GM18498 (cell line): ENCODE measurements at regions not wholly inside any gene's neighbourhood (a gene's known extent, or its start where the extent isn't known, plus 50 kb on each side); places are given as distances from the start of the nearest gene placed in this dataset.

Experiments
- ATAC-seq: cut with Tn5 transposase; IDR thresholded peaks from one replicate; pipeline ENCODE4 v1.9.1; 2021; ENCODE audit warnings: mild to moderate bottlenecking, moderate library complexity; ENCODE audit not compliant: unreplicated experiment

DNA sequence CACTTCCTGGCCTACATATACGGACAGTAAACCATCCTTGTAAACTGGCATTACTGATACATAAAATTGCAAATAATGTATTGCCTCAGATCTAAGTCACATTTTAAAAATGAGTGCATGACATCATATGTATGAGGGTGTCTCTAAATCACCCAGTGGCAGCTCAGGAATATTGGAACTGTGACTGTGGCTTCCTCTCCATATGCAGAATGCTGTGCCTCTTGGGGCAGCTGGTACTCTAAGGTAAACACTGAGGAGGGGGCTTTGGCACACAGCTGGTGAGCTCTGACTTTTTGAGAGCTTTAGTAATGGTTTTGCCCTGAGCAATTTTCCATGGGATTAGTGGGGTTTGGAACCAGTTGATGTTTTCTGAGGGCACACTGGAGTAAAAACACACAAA is 263.7 kb downstream of the BMP4 start:
- ATAC-seq, result no peak

DNA sequence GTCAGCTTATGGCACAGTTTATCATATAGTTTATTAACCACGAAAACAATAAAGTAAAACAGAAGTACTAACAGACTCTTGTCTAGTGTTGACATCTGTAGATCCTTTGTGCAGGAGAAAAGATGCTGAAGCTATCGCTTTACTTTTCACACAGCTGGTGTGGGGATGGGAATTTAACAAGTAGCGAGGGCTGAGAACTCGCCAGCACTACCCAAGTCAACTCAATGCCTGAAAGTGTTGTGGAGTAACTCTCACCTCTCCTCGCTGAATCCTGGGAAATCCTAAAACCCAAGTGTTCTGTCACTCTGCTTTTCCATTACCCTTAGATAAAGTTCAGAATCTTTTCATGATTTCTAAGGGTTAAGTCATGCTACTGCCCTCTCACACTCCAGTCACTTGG is 264.2 kb downstream of the BMP4 start:
- ATAC-seq, result no peak

DNA sequence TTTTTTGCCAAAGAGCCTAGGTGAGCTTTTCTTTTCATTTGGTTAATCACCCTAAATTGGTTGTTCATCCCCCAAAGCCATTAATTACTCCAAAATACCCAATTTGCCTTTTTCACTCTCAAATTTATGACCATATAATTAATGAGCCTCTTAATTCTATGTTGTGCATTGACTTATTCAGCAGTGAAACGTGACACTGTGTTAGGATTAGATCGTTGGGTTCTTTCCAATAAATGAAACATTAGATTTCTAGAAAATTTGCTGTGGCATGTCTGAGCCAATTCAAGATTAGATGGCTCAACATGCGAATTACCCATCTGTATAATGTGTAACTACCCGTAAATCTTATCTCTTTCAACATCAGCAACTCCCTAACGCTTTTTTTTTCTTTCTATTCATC is 273.4 kb downstream of the BMP4 start:
- ATAC-seq, result no peak

GRCh38 chr14:53672526-53672925 is 284.1 kb downstream of the BMP4 start:
- ATAC-seq, result no peak

DNA sequence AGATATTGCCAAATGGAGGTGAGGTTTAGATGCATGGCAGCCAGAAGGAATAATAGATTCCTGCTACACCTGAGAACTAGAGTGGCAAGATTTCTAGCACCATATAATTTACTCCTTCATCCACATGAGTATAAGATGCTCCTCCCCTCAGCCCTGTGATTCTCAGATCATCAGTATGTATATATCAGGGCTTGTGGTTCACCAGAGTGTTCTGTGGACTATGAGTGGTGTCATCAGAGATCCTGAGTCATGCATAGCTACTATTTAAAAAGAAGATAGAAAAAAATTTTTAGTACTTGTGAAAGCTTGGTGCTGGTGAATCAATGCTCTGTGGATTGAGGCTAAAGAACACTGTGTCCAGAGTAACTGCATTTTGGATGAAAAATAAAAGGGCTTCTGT is 285.9 kb downstream of the BMP4 start:
- ATAC-seq, result no peak

GRCh38 chr14:53668897-53669296 is 287.7 kb downstream of the BMP4 start:
- no peak for ATAC-seq

DNA sequence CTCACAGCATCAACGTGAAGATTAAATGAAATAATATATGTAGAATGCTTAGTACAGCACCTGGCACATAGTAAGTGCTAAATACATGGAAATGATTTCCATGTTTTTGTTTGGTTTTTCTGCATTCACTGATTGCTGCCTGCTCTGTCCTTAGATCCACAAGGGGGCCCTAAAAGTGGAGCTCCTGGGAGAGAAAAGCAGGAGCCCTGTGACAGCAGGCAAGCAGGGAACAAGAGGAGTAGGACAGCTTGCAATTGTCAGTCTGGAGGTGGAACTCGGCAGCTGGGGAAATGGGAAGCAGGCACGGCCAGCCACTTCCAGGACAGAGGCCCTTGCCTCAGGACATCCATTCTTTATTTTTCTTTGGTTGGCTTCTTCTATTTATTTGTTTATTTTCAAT is 292.9 kb downstream of the BMP4 start:
- ATAC-seq, result no peak

DNA sequence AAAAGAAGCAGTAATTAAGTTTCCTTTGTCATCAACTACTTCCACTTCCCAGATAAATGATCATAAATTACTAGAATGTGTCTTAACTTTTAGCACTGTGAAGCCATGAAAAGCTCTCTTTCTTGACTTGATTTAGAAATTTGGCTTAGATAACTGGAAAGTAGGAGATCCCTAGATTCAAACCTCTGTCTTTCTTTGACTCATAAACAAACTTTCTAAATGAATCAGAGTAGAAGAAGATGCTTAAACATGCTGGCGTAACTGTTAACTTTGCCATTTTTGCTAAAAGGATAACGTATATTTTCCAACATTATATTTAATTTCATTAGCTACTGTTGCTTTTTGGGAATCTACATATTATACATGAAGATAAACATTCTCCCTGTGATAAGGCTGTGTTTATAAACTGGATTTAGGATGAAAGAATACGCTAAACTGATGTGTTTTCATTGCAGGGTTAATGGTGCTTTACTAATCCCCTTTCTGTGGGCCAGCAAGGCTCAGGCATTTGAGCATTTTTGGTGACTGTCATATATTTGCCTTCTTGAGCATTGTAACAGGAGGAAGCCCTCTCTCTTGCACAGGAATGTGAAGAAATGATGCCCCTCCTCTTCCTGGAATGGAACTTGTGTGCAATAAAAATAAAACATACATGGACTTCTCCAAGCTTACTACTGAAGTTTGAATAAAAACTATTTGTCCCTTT is 301.4 kb downstream of the BMP4 start:
- no peak for ATAC-seq

GRCh38 chr14:53652068-53652467 is 304.6 kb downstream of the BMP4 start:
- ATAC-seq, result no peak

- no peak for ATAC-seq
Observed at GRCh38 chr14:53651096-53651740, 305.4 kb downstream of the BMP4 start.

- no peak for ATAC-seq
Observed at GRCh38 chr14:53646925-53647324, 309.7 kb downstream of the BMP4 start.

- ATAC-seq, result no peak
Observed at GRCh38 chr14:53640695-53641094, 315.9 kb downstream of the BMP4 start.

DNA sequence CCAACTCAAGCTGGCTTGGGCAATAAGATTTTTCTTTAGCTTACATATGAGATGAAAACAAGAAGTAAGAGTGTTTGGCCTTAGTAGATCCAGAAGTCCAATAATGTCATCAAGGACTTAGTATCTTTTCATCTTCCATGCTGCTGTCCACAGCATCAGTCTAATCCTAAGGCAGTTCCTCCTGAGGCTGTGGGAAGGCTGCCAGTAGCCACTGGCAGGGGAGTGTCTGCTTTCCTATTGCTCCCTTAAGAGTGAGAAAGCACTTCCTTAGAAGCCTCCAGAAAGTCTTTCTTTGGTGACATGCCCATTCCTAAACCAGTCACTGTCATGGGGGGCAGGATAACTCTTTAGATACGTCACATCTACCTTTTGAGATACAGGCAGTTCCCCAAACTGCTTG is 317.7 kb downstream of the BMP4 start:
- no peak for ATAC-seq

GRCh38 chr14:53634793-53635192 is 321.8 kb downstream of the BMP4 start:
- no peak for ATAC-seq

GRCh38 chr14:53630336-53630735 is 326.3 kb downstream of the BMP4 start:
- no peak for ATAC-seq

- no peak for ATAC-seq
Observed at GRCh38 chr14:53628732-53629430, 327.7 kb downstream of the BMP4 start.

DNA sequence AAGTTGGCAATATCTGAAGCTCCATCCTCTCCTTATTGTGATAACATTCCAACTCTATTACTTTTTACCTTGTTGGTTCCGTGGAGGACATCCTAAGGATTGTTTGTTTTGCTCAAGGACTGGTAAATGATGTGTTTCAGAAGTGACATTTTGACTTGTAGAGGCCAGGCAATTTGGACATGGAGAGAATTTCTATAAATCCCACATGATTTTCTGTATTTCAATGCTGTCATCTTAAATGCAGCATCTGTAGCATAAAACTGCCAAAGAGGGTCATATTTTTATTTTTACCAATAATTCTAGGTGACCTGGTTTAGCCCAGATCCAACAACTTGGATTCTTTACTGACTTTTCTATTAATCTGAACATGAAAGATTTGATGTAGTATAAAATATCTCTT is 328.4 kb downstream of the BMP4 start:
- no peak for ATAC-seq

DNA sequence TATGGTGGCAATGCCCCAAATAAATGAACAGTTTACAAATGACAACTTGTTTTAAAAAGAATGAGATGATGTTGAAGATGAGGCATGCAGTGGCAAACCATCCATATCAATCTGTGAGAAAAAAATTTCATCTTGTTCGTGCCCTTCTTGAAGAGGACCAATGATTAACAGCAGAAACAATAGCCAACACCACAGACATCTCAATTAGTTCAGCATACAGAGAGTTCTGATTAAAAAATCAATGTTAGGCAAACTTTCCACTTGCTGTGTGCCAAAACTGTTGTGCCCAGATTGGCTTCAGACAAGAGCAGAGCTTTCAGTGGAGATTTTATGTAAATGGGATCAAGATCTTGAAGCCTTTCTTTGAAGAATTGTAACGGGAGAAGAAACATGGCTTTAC is 329.9 kb downstream of the BMP4 start:
- ATAC-seq, result no peak

GRCh38 chr14:53622447-53622846 is 334.2 kb downstream of the BMP4 start:
- ATAC-seq, result no peak

GRCh38 chr14:53621921-53622320 is 334.7 kb downstream of the BMP4 start:
- no peak for ATAC-seq

GRCh38 chr14:53621433-53621832 is 335.2 kb downstream of the BMP4 start:
- ATAC-seq, result peak; percentile 44

- peak; percentile 24 for ATAC-seq
Observed at GRCh38 chr14:53620890-53621289, 335.7 kb downstream of the BMP4 start.
